ENCODE measurements at regions not wholly inside any gene's neighbourhood (a gene's known extent, or its start where the extent isn't known, plus 50 kb on each side); places are given as distances from the start of the nearest gene placed in this dataset.

GRCh38 chr3:23653647-23654525 is 151.9 kb upstream of the UBE2E1 start:
- H3K36me3 ChIP-seq (ENCODE audit: control insufficient read depth, insufficient read depth, low read length): no peaks in the 10 kb centered on the region
- no peak overlapping the region for H3K4me3 ChIP-seq (ENCODE audit: low read depth, low read length)
- peaks cover 2% of the 10 kb centered on the region for H3K4me1 ChIP-seq (ENCODE audit: control insufficient read depth, insufficient read depth, low read length)
- DNase-seq (ENCODE audit: low read depth in 4 of 6, low spot score in 6 of 6): no peak
- no peak overlapping the region for H3K27ac ChIP-seq (ENCODE audit: low read depth, low read length)
- peaks cover 3% of the 10 kb centered on the region for H3K9me3 ChIP-seq (ENCODE audit: control insufficient read depth, insufficient read depth, low read length)
- H3K27me3 ChIP-seq (ENCODE audit: control insufficient read depth, insufficient read depth, low read length): no peaks in the 10 kb centered on the region
- WGBS (ENCODE audit: insufficient coverage): 87% methylated on average over 6 of the region's 9 CpGs

GRCh38 chr3:23654571-23654970 is 151.2 kb upstream of the UBE2E1 start:
- no peak overlapping the region for H3K27ac ChIP-seq (ENCODE audit: low read depth, low read length)
- no peaks in the 10 kb centered on the region for H3K27me3 ChIP-seq (ENCODE audit: control insufficient read depth, insufficient read depth, low read length)

GRCh38 chr3:23655749-23656148 is 150.0 kb upstream of the UBE2E1 start:
- Histone ChIP-seq H3K27ac (ENCODE audit: low read depth, low read length) (no peak overlapping the region), H3K4me1 (ENCODE audit: control insufficient read depth, insufficient read depth, low read length) (peaks cover 2% of the 10 kb centered on the region), H3K36me3 (ENCODE audit: control insufficient read depth, insufficient read depth, low read length) (no peaks in the 10 kb centered on the region), H3K4me3 (ENCODE audit: low read depth, low read length) (no peak overlapping the region), H3K9me3 (ENCODE audit: control insufficient read depth, insufficient read depth, low read length) (peaks cover 3% of the 10 kb centered on the region), H3K27me3 (ENCODE audit: control insufficient read depth, insufficient read depth, low read length) (no peaks in the 10 kb centered on the region)
- DNase-seq (ENCODE audit: low read depth in 4 of 6, low spot score in 6 of 6): no peak
- 100% methylated on average over 2 of the region's 3 CpGs for WGBS (ENCODE audit: insufficient coverage)

More at GRCh38 chr3:23654571-23654970, 151.2 kb upstream of the UBE2E1 start:
- DNase-seq (ENCODE audit: low read depth in 4 of 6, low spot score in 6 of 6): no peak
- Histone ChIP-seq H3K9me3 (ENCODE audit: control insufficient read depth, insufficient read depth, low read length) (peaks cover 3% of the 10 kb centered on the region), H3K4me3 (ENCODE audit: low read depth, low read length) (no peak overlapping the region), H3K4me1 (ENCODE audit: control insufficient read depth, insufficient read depth, low read length) (peaks cover 2% of the 10 kb centered on the region), H3K36me3 (ENCODE audit: control insufficient read depth, insufficient read depth, low read length) (no peaks in the 10 kb centered on the region)
- WGBS (ENCODE audit: insufficient coverage): 100% methylated on average over 1 of the region's 3 CpGs

GRCh38 chr3:23656199-23656598 is 149.6 kb upstream of the UBE2E1 start:
- Histone ChIP-seq H3K27ac (ENCODE audit: low read depth, low read length) (no peak overlapping the region), H3K9me3 (ENCODE audit: control insufficient read depth, insufficient read depth, low read length) (peaks cover 3% of the 10 kb centered on the region), H3K36me3 (ENCODE audit: control insufficient read depth, insufficient read depth, low read length) (no peaks in the 10 kb centered on the region), H3K27me3 (ENCODE audit: control insufficient read depth, insufficient read depth, low read length) (no peaks in the 10 kb centered on the region), H3K4me1 (ENCODE audit: control insufficient read depth, insufficient read depth, low read length) (no peaks in the 10 kb centered on the region), H3K4me3 (ENCODE audit: low read depth, low read length) (no peak overlapping the region)
- 100% methylated on average over 1 of the region's 5 CpGs for WGBS (ENCODE audit: insufficient coverage)
- no peak for DNase-seq (ENCODE audit: low read depth in 4 of 6, low spot score in 6 of 6)

- Histone ChIP-seq H3K36me3 (ENCODE audit: control insufficient read depth, insufficient read depth, low read length) (no peaks in the 10 kb centered on the region), H3K27ac (ENCODE audit: low read depth, low read length) (no peak overlapping the region), H3K4me3 (ENCODE audit: low read depth, low read length) (no peak overlapping the region), H3K4me1 (ENCODE audit: control insufficient read depth, insufficient read depth, low read length) (no peaks in the 10 kb centered on the region), H3K9me3 (ENCODE audit: control insufficient read depth, insufficient read depth, low read length) (peaks cover 3% of the 10 kb centered on the region), H3K27me3 (ENCODE audit: control insufficient read depth, insufficient read depth, low read length) (no peaks in the 10 kb centered on the region)
- WGBS (ENCODE audit: insufficient coverage): 87% methylated on average over 2 of the region's 5 CpGs
- DNase-seq (ENCODE audit: low read depth in 4 of 6, low spot score in 6 of 6): no peak
Measured at GRCh38 chr3:23656821-23657220, 148.9 kb upstream of the UBE2E1 start.

- H3K4me1 ChIP-seq (ENCODE audit: control insufficient read depth, insufficient read depth, low read length): no peaks in the 10 kb centered on the region
- H3K27ac ChIP-seq (ENCODE audit: low read depth, low read length): no peak overlapping the region
- no peaks in the 10 kb centered on the region for H3K27me3 ChIP-seq (ENCODE audit: control insufficient read depth, insufficient read depth, low read length)
- no CpG with 5 or more reads among the region's 3 CpGs for WGBS (ENCODE audit: insufficient coverage)
- no peak overlapping the region for H3K4me3 ChIP-seq (ENCODE audit: low read depth, low read length)
- H3K9me3 ChIP-seq (ENCODE audit: control insufficient read depth, insufficient read depth, low read length): peaks cover 3% of the 10 kb centered on the region
- H3K36me3 ChIP-seq (ENCODE audit: control insufficient read depth, insufficient read depth, low read length): no peaks in the 10 kb centered on the region
- DNase-seq (ENCODE audit: low read depth in 4 of 6, low spot score in 6 of 6): no peak
Measured at GRCh38 chr3:23657647-23658046, 148.1 kb upstream of the UBE2E1 start.

GRCh38 chr3:23659274-23659673 is 146.5 kb upstream of the UBE2E1 start:
- H3K4me1 ChIP-seq (ENCODE audit: control insufficient read depth, insufficient read depth, low read length): no peaks in the 10 kb centered on the region
- peaks cover 3% of the 10 kb centered on the region for H3K9me3 ChIP-seq (ENCODE audit: control insufficient read depth, insufficient read depth, low read length)
- no peak overlapping the region for H3K4me3 ChIP-seq (ENCODE audit: low read depth, low read length)
- H3K36me3 ChIP-seq (ENCODE audit: control insufficient read depth, insufficient read depth, low read length): no peaks in the 10 kb centered on the region
- no peaks in the 10 kb centered on the region for H3K27me3 ChIP-seq (ENCODE audit: control insufficient read depth, insufficient read depth, low read length)
- WGBS (ENCODE audit: insufficient coverage): 79% methylated on average over 6 of the region's 8 CpGs
- H3K27ac ChIP-seq (ENCODE audit: low read depth, low read length): no peak overlapping the region
- no peak for DNase-seq (ENCODE audit: low read depth in 4 of 6, low spot score in 6 of 6)

- H3K27ac ChIP-seq (ENCODE audit: low read depth, low read length): no peak overlapping the region
- H3K4me1 ChIP-seq (ENCODE audit: control insufficient read depth, insufficient read depth, low read length): no peaks in the 10 kb centered on the region
- DNase-seq (ENCODE audit: low read depth in 4 of 6, low spot score in 6 of 6): no peak
- no peaks in the 10 kb centered on the region for H3K27me3 ChIP-seq (ENCODE audit: control insufficient read depth, insufficient read depth, low read length)
- WGBS (ENCODE audit: insufficient coverage): 61% methylated on average over 5 of the region's 5 CpGs
- H3K9me3 ChIP-seq (ENCODE audit: control insufficient read depth, insufficient read depth, low read length): peaks cover 3% of the 10 kb centered on the region
- H3K36me3 ChIP-seq (ENCODE audit: control insufficient read depth, insufficient read depth, low read length): no peaks in the 10 kb centered on the region
- H3K4me3 ChIP-seq (ENCODE audit: low read depth, low read length): no peak overlapping the region
Measured at GRCh38 chr3:23659840-23660430, 145.8 kb upstream of the UBE2E1 start.

- no peak overlapping the region for H3K27ac ChIP-seq (ENCODE audit: low read depth, low read length)
- H3K4me3 ChIP-seq (ENCODE audit: low read depth, low read length): no peak overlapping the region
- H3K9me3 ChIP-seq (ENCODE audit: control insufficient read depth, insufficient read depth, low read length): no peaks in the 10 kb centered on the region
- no peaks in the 10 kb centered on the region for H3K4me1 ChIP-seq (ENCODE audit: control insufficient read depth, insufficient read depth, low read length)
- WGBS (ENCODE audit: insufficient coverage): 80% methylated on average over 7 of the region's 9 CpGs
- DNase-seq (ENCODE audit: low read depth in 4 of 6, low spot score in 6 of 6): no peak
- no peaks in the 10 kb centered on the region for H3K36me3 ChIP-seq (ENCODE audit: control insufficient read depth, insufficient read depth, low read length)
- H3K27me3 ChIP-seq (ENCODE audit: control insufficient read depth, insufficient read depth, low read length): no peaks in the 10 kb centered on the region
Measured at GRCh38 chr3:23662079-23662617, 143.6 kb upstream of the UBE2E1 start.

Measured in spinal cord (tissue), 9 donors.